ENCODE measurements at regions not wholly inside any gene's neighbourhood (a gene's known extent, or its start where the extent isn't known, plus 50 kb on each side); places are given as distances from the start of the nearest gene placed in this dataset.
"Not testable (repeated sequence)": the region's sequence is repeated elsewhere in the genome, so short reads cannot be mapped to it uniquely, and the experiment has no call there.

DNA sequence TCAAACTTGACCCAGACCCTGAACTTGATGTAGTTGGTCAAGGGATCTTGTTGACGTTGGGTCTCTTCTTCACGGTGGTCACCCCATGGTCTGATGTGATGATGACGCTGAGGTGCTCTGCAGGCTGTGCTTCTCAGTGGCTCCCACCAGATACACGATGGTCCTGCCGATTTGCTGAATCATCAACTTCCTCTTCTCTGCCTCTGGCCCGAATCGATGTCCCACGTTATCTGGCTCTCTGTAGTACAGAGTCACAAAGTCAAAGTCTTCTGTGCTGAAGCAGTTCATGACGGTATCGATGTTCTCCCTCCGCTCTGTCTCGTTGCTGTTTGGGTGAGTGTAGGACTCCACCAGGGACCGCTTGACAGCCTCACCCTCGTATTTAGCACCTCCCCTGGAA, 58.5 kb upstream of the ZNF195 start:
- not testable (repeated sequence) for DNase-seq

DNA sequence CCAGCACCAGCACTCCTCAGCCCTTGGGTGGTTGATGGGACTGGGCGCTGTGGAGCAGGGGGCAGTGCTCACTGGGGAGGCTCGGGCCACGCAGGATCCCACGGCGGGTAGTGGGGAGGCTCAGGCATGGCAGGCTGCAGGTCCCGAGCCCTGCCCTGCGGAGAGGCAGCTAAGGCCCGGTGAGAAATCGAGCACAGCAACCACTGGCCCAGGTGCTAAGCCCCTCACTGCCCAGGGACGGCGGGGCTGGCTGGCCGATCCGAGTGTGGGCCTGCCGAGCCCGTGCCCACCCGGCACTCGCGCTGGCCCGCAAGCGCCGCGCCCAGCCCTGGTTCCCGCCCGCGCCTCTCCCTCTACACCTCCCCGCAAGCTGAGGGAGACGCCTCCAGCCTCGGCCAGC, 56.0 kb upstream of the ZNF195 start:
- DNase-seq, result no peak

DNA sequence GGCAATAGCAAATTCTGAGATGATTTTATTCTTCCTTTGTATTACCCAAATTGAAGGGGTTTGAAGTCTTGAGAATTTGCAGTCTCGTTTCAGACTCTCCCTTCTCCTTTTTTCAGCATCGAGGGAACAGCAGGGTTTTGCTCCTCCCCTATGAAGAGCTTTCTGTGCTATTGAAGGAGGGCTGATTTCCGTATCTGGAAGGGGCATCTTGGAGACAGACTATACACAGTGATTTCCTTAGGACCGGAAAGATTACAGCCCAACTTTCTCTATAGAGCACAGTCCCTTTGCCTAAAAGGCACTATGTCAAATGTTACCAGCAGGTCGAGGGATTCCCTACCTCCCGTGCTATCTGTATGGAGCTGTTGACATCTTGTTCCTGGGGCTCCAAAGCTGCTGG, 50.2 kb upstream of the ZNF195 start:
- not testable (repeated sequence) for DNase-seq
